ENCODE measurements at regions not wholly inside any gene's neighbourhood (a gene's known extent, or its start where the extent isn't known, plus 50 kb on each side); places are given as distances from the start of the nearest gene placed in this dataset.

GRCh38 chr20:29744071-29744470 lies 1513.4 kb upstream of the DEFB115 start:
- TF ChIP-seq CTCF (tag by site-specific recombination; IDR thresholded peaks at IDR 0.05): no peak
- no peak for TF ChIP-seq ZBTB17 (tag by site-specific recombination; IDR thresholded peaks at IDR 0.05)
- no peak for TF ChIP-seq ZNF561 (tag by site-specific recombination; IDR thresholded peaks at IDR 0.05; ENCODE audit: borderline replicate concordance)
- no peak for TF ChIP-seq ZBTB8A (tag by site-specific recombination; IDR thresholded peaks at IDR 0.05)
- TF ChIP-seq, protein P1, sequence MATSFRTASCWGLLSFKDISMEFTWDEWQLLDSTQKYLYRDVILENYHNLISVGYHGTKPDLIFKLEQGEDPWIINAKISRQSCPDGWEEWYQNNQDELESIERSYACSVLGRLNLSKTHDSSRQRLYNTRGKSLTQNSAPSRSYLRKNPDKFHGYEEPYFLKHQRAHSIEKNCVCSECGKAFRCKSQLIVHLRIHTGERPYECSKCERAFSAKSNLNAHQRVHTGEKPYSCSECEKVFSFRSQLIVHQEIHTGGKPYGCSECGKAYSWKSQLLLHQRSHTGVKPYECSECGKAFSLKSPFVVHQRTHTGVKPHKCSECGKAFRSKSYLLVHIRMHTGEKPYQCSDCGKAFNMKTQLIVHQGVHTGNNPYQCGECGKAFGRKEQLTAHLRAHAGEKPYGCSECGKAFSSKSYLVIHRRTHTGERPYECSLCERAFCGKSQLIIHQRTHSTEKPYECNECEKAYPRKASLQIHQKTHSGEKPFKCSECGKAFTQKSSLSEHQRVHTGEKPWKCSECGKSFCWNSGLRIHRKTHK (tag by site-specific recombination; IDR thresholded peaks at IDR 0.05): no peak
- no peak for TF ChIP-seq ZNF280C (tag by site-specific recombination; IDR thresholded peaks at IDR 0.05)
- no peak for TF ChIP-seq SP2 (tag by site-specific recombination; IDR thresholded peaks at IDR 0.05)
- TF ChIP-seq, protein P2, sequence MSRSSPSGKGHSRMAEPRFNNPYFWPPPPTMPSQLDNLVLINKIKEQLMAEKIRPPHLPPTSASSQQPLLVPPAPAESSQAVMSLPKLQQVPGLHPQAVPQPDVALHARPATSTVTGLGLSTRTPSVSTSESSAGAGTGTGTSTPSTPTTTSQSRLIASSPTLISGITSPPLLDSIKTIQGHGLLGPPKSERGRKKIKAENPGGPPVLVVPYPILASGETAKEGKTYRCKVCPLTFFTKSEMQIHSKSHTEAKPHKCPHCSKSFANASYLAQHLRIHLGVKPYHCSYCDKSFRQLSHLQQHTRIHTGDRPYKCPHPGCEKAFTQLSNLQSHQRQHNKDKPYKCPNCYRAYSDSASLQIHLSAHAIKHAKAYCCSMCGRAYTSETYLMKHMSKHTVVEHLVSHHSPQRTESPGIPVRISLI (tag by site-specific recombination; IDR thresholded peaks at IDR 0.05): no peak
- TF ChIP-seq ZNF274 (IDR thresholded peaks at IDR 0.05; ENCODE audit: low read length): no peak
- no peak for TF ChIP-seq ZNF274 (tag by site-specific recombination; IDR thresholded peaks at IDR 0.05; ENCODE audit: borderline replicate concordance)
- no peak for TF ChIP-seq SCRT1 (tag by site-specific recombination; IDR thresholded peaks at IDR 0.05; ENCODE audit: borderline replicate concordance)
- no peak for TF ChIP-seq ZNF335 (tag by site-specific recombination; conservative IDR thresholded peaks at IDR 0.05)
- no peak for TF ChIP-seq ZNF768 (tag by site-specific recombination; IDR thresholded peaks at IDR 0.05)
- no peak for TF ChIP-seq ZBTB21 (tag by site-specific recombination; IDR thresholded peaks at IDR 0.05)
